Keratinocyte (primary cell): ENCODE measurements at regions not wholly inside any gene's neighbourhood (a gene's known extent, or its start where the extent isn't known, plus 50 kb on each side); places are given as distances from the start of the nearest gene placed in this dataset.

ENCODE experiments used
- DNase-seq: peaks from one replicate; pipeline ENCODE4 v3.0.0-alpha.2; 2011; ENCODE audit warnings: low read depth, missing footprints, low spot score
- FAIRE-seq: peaks from 2 replicates; lab custom pipeline; 2011; peaks lifted over from hg19 to GRCh38; lab: Jason Lieb, UNC
- H2AFZ ChIP-seq: 2 replicates; pipeline ENCODE4 v1.6.0; 2012; ENCODE audit warnings: low read length, control low read depth, inconsistent platforms; ENCODE audit not compliant: control insufficient read depth
- H3K27ac ChIP-seq: 2 replicates; pipeline ENCODE4 v1.5.1; 2011; ENCODE audit warnings: low read length; ENCODE audit not compliant: control insufficient read depth, insufficient read depth
- H3K27me3 ChIP-seq: 3 replicates; pipeline ENCODE4 v1.6.0; 2011; ENCODE audit warnings: low read length; ENCODE audit not compliant: control insufficient read depth, insufficient read depth; ENCODE audit errors: extremely low read depth
- H3K36me3 ChIP-seq, 2 experiments: 2 replicates in 1 of 2; 3 replicates in 1 of 2; pipeline ENCODE4 v1.5.1; 2011; ENCODE audit warnings: low read length in 2 of 2, mild to moderate bottlenecking in 1 of 2; ENCODE audit not compliant: control insufficient read depth in 2 of 2, insufficient read depth in 2 of 2; ENCODE audit errors: extremely low read depth in 1 of 2
- H3K4me1 ChIP-seq: 3 replicates; pipeline ENCODE4 v1.5.1; 2011; ENCODE audit warnings: low read length; ENCODE audit not compliant: control insufficient read depth, insufficient read depth; ENCODE audit errors: extremely low read depth
- H3K4me2 ChIP-seq: 3 replicates; pipeline ENCODE4 v1.6.0; 2011; ENCODE audit warnings: low read depth, low read length; ENCODE audit not compliant: control insufficient read depth, insufficient read depth; ENCODE audit errors: extremely low read depth
- H3K4me3 ChIP-seq, 3 experiments: fragments of 200-600 bp in 1 of 3; sonication (generic) in 1 of 3; 2 replicates in 2 of 3; 3 replicates in 1 of 3; pipeline ENCODE4 v1.5.1; 2011 to 2016; ENCODE audit warnings: low read length in 3 of 3, mild to moderate bottlenecking in 3 of 3, control low read depth in 2 of 3, inconsistent platforms in 1 of 3, low read depth in 1 of 3, mixed read lengths in 1 of 3, mixed run types in 1 of 3, moderate library complexity in 1 of 3; ENCODE audit not compliant: control insufficient read depth in 2 of 3, insufficient read depth in 2 of 3; ENCODE audit errors: extremely low read depth in 1 of 3
- H3K79me2 ChIP-seq: 2 replicates; pipeline ENCODE4 v1.6.0; 2012; ENCODE audit warnings: low read length; ENCODE audit not compliant: control insufficient read depth, insufficient read depth
- H3K9ac ChIP-seq: 3 replicates; pipeline ENCODE4 v1.6.0; 2011; ENCODE audit warnings: low read length; ENCODE audit not compliant: control insufficient read depth, insufficient read depth; ENCODE audit errors: extremely low read depth
- H3K9me1 ChIP-seq: 3 replicates; pipeline ENCODE4 v1.6.0; 2011; ENCODE audit warnings: low read length; ENCODE audit not compliant: control insufficient read depth, insufficient read depth; ENCODE audit errors: extremely low read depth
- H3K9me3 ChIP-seq: 2 replicates; pipeline ENCODE4 v1.5.1; 2012; ENCODE audit warnings: low read depth, low read length; ENCODE audit not compliant: control insufficient read depth
- H4K20me1 ChIP-seq: 3 replicates; pipeline ENCODE4 v1.6.0; 2011; ENCODE audit warnings: low read length; ENCODE audit not compliant: control insufficient read depth, insufficient read depth; ENCODE audit errors: extremely low read depth
- EZH2 ChIP-seq: IDR thresholded peaks from one replicate; pipeline ENCODE4 v1.6.1; 2012; ENCODE audit warnings: inconsistent platforms, mild to moderate bottlenecking, low read length, moderate library complexity
- dilution Hi-C: fragments of 300-500 bp; cut with MboI; formaldehyde crosslinking; loops from one replicate; pipeline ENCODE4 v1.7.0; 2020; ENCODE audit warnings: low sequenced_read_pairs; ENCODE audit not compliant: extremely low pct_ligation_motif_present
- TF ChIP-seq, protein P1 (sequence below), 3 experiments: IDR thresholded peaks in 1 of 3; conservative IDR thresholded peaks in 1 of 3; optimal IDR thresholded peaks in 1 of 3; 2 replicates in 2 of 3; 3 replicates in 1 of 3; pipeline versions ENCODE3 to v1.5.1; 2011; ENCODE audit warnings: low read length in 3 of 3, mild to moderate bottlenecking in 3 of 3, moderate library complexity in 2 of 3, control low read depth in 1 of 3, inconsistent platforms in 1 of 3; ENCODE audit not compliant: insufficient read depth in 2 of 3; ENCODE audit errors: extremely low read depth in 1 of 3

GRCh38 chr16:9351440-9351839, 260.0 kb downstream of the HAPSTR1 start:
- Histone ChIP-seq H3K27ac (no peak overlapping the region), H2AFZ (no peak overlapping the region), H3K9ac (no peak overlapping the region), H3K9me3 (no peaks in the 10 kb centered on the region), H3K4me3 (no peak overlapping the region), H3K79me2 (no peaks in the 10 kb centered on the region), H3K27me3 (no peaks in the 10 kb centered on the region), H3K4me1 (no peaks in the 10 kb centered on the region), H3K9me1 (no peaks in the 10 kb centered on the region), H3K36me3 (no peaks in the 10 kb centered on the region), H3K4me2 (no peak overlapping the region), H4K20me1 (no peaks in the 10 kb centered on the region)
- no peak for DNase-seq
- TF ChIP-seq, protein P1, sequence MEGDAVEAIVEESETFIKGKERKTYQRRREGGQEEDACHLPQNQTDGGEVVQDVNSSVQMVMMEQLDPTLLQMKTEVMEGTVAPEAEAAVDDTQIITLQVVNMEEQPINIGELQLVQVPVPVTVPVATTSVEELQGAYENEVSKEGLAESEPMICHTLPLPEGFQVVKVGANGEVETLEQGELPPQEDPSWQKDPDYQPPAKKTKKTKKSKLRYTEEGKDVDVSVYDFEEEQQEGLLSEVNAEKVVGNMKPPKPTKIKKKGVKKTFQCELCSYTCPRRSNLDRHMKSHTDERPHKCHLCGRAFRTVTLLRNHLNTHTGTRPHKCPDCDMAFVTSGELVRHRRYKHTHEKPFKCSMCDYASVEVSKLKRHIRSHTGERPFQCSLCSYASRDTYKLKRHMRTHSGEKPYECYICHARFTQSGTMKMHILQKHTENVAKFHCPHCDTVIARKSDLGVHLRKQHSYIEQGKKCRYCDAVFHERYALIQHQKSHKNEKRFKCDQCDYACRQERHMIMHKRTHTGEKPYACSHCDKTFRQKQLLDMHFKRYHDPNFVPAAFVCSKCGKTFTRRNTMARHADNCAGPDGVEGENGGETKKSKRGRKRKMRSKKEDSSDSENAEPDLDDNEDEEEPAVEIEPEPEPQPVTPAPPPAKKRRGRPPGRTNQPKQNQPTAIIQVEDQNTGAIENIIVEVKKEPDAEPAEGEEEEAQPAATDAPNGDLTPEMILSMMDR (optimal IDR thresholded peaks at IDR 0.05 in 1 of 3, IDR thresholded peaks at IDR 0.05 in 1 of 3, conservative IDR thresholded peaks at IDR 0.05 in 1 of 3; ENCODE audit: extremely low read depth in 1 of 3, insufficient read depth in 2 of 3, low read length in 3 of 3) = no peak
- TF ChIP-seq EZH2 = no peak
- no peak for FAIRE-seq
- dilution Hi-C loops = no loop called here

- Histone ChIP-seq H3K9me1 (no peaks in the 10 kb centered on the region), H3K9ac (no peak overlapping the region), H3K9me3 (no peaks in the 10 kb centered on the region), H3K4me3 (no peak overlapping the region), H2AFZ (no peak overlapping the region), H3K4me1 (no peaks in the 10 kb centered on the region), H3K27me3 (no peaks in the 10 kb centered on the region), H3K79me2 (no peaks in the 10 kb centered on the region), H3K27ac (no peak overlapping the region), H4K20me1 (no peaks in the 10 kb centered on the region), H3K4me2 (no peak overlapping the region), H3K36me3 (no peaks in the 10 kb centered on the region)
- no peak for DNase-seq
- no peak for TF ChIP-seq EZH2
- TF ChIP-seq, protein P1 (optimal IDR thresholded peaks at IDR 0.05 in 1 of 3, IDR thresholded peaks at IDR 0.05 in 1 of 3, conservative IDR thresholded peaks at IDR 0.05 in 1 of 3; ENCODE audit: extremely low read depth in 1 of 3, insufficient read depth in 2 of 3, low read length in 3 of 3) = no peak
- FAIRE-seq = no peak
- dilution Hi-C loops = no loop called here
These were observed 260.5 kb downstream of the HAPSTR1 start for GRCh38 chr16:9351841-9352434.
